ENCODE measurements at regions not wholly inside any gene's neighbourhood (a gene's known extent, or its start where the extent isn't known, plus 50 kb on each side); places are given as distances from the start of the nearest gene placed in this dataset.

DNA sequence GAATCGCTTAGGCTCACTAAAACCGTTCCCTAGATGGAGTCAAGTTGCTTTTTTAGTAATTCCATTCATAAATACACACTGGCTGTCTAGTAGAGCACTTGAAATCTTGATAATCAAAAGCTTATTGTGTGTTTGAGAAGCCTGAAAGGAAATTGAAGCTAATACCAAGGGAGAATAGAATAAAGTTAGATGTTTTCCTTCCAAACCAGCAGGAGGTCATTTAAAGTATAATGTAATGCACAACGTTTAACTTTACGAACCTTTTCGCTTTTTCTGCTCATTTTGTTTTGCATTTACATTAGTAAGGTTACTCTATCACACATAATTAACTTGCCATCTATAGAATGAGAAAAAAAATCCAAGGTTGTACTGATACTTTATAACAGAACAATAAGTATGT is 440.9 kb downstream of the NKX6-1 start:
- no peak overlapping the region for H3K27ac ChIP-seq
- TF ChIP-seq, protein P1, sequence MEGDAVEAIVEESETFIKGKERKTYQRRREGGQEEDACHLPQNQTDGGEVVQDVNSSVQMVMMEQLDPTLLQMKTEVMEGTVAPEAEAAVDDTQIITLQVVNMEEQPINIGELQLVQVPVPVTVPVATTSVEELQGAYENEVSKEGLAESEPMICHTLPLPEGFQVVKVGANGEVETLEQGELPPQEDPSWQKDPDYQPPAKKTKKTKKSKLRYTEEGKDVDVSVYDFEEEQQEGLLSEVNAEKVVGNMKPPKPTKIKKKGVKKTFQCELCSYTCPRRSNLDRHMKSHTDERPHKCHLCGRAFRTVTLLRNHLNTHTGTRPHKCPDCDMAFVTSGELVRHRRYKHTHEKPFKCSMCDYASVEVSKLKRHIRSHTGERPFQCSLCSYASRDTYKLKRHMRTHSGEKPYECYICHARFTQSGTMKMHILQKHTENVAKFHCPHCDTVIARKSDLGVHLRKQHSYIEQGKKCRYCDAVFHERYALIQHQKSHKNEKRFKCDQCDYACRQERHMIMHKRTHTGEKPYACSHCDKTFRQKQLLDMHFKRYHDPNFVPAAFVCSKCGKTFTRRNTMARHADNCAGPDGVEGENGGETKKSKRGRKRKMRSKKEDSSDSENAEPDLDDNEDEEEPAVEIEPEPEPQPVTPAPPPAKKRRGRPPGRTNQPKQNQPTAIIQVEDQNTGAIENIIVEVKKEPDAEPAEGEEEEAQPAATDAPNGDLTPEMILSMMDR (conservative IDR thresholded peaks at IDR 0.05; ENCODE audit: low read depth) = no peak
- no peak for DNase-seq (ENCODE audit: low spot score)
- CTCF ChIA-PET = no interaction called here
- POLR2A ChIA-PET (ENCODE audit: low non-redundant PET) = no interaction called here

DNA sequence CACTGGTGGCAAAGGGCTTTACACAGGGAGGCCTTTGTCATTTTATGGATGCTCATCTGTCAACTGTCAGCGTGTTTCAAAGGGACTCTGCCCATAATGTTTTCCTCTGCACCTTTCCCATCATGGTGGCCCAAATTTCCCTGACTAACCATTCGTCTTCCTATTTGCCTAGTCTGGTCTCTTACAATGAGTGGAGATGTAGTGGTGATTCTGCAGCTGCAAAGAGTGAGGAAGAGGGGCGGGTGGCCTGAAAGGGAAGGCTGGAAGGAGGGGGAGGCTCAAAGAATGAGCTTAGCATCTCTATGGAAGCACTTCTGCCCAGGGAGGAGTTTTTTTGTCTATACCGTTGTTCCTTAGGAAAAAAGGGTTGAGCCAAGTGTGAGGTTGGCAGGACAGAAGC is 447.5 kb downstream of the NKX6-1 start:
- ChIA-PET POLR2A (ENCODE audit: low non-redundant PET) (no interaction called here), CTCF (no interaction called here)
- TF ChIP-seq, protein P1 (conservative IDR thresholded peaks at IDR 0.05; ENCODE audit: low read depth) = no peak

DNA sequence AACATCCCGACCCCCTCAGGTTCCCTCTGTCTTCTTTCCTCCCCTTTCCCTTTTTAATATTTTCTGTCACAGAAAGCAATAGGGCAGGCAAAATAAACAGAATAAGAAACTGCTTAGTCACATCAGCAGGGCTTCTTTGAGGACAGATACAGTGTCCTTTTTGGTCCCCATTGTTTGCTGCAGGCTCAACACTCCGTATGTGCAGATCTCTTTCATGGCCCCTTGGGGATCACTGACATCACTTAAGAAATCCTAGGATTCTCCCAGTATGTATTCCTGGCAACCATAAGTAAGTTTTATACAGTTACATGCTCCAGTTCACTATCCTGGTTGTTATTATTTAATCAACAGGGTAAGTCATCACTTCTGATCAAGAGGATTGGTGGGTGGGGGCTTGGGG is 448.0 kb downstream of the NKX6-1 start:
- POLR2A ChIA-PET (ENCODE audit: low non-redundant PET) = no interaction called here
- no peak for DNase-seq (ENCODE audit: low spot score)
- CTCF ChIA-PET = no interaction called here
- TF ChIP-seq, protein P1 (conservative IDR thresholded peaks at IDR 0.05; ENCODE audit: low read depth) = no peak
- no peak overlapping the region for H3K27ac ChIP-seq

More for the DNA sequence above, 447.5 kb downstream of the NKX6-1 start:
- DNase-seq (ENCODE audit: low spot score) = no peak
- no peak overlapping the region for H3K27ac ChIP-seq

DNA sequence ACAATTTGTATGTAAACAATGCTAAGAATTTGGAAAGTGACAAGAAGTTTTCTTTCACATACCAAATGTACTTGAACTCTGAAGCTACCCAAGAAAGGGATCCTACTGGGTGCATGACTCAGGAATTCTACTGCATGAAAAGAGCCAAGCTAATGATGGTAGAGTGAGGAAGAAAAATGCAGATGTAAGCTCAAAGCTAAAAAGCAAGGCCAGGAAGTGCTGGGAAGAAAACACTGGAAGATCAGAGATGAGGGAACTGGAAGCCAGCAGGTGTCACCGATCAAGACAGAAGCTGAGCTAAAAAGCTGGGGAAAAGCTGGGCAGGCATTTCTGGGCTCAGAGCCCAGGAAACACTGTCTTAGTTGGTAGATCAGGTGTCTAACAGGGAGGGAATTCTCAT is 449.1 kb downstream of the NKX6-1 start:
- TF ChIP-seq, protein P1 (conservative IDR thresholded peaks at IDR 0.05; ENCODE audit: low read depth) = no peak
- ChIA-PET CTCF (no interaction called here), POLR2A (ENCODE audit: low non-redundant PET) (no interaction called here)
- DNase-seq (ENCODE audit: low spot score) = no peak
- H3K27ac ChIP-seq = no peak overlapping the region

DNA sequence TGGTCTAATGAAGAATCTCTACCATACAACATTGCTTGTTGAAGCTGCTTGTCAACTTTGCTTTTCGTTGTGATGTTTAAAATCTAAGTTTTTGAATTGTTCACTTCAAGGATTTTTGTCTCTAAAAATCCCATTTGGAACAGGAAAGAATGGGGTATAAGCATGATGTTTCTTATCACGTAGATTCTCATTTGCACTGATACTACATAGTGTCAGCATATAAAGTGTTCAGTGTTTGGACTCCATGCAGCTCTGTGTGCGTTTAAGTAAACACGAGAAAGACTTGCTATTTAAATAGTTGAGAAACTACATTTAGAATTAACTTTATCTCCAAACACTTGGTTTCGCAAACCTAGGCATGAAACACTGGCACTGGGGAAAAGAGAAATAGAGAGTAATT is 452.5 kb downstream of the NKX6-1 start:
- TF ChIP-seq, protein P1 (conservative IDR thresholded peaks at IDR 0.05; ENCODE audit: low read depth) = no peak
- ChIA-PET POLR2A (ENCODE audit: low non-redundant PET) (no interaction called here), CTCF (no interaction called here)
- H3K27ac ChIP-seq = no peak overlapping the region
- DNase-seq (ENCODE audit: low spot score) = no peak

DNA sequence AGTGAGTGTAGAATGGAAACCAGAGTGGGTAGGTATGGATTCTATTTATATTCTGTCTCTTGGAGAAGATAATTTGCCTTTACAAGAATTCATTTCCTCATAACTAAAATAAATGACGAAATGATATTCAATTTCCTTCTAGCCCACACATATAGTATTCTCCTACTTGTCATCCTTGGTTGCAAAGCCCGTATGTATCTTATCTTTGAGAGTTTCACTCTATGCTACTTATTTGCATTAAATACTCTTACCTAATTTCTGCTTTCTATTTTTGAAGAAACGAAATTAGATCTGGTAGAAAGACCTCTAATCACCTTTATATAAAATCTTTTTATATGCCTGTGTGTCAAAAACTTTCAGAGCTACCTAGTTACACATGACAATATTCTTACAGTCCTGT is 457.7 kb downstream of the NKX6-1 start:
- no peak overlapping the region for H3K27ac ChIP-seq
- TF ChIP-seq, protein P1 (conservative IDR thresholded peaks at IDR 0.05; ENCODE audit: low read depth) = no peak
- CTCF ChIA-PET = interaction anchor here (1.4 kb wide), 1 partner anchor 13 kb away, joined by 3 read pairs; no protein-coding TSS in a partner anchor
- DNase-seq (ENCODE audit: low spot score) = no peak
- POLR2A ChIA-PET (ENCODE audit: low non-redundant PET) = no interaction called here

DNA sequence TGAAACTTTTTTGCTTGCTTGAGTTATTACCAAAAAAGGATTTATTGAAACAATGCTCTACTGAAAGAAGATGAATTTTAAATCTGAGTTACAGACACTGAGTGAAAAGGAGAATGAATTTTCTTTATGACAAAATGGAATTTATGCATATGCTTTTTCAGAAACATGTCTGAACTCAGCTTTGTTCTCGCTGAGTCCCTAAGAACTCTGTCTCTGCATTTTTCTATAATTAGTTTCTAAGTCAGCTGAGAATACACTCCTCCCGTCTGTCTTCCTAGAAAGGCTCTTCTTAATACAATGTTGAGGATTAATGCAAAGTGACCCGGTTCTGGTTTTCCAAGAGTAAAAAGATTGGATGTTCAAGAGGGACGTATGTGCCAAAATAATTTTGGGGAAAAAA is 463.5 kb downstream of the NKX6-1 start:
- no peak overlapping the region for H3K27ac ChIP-seq
- ChIA-PET CTCF (no interaction called here), POLR2A (ENCODE audit: low non-redundant PET) (no interaction called here)
- DNase-seq (ENCODE audit: low spot score) = no peak
- TF ChIP-seq, protein P1 (conservative IDR thresholded peaks at IDR 0.05; ENCODE audit: low read depth) = no peak
